IMR-90 (cell line): ENCODE measurements at regions not wholly inside any gene's neighbourhood (a gene's known extent, or its start where the extent isn't known, plus 50 kb on each side); places are given as distances from the start of the nearest gene placed in this dataset.

Source experiments
- ATAC-seq: fragments of 200-7000 bp; cut with Tn5 transposase; 2 replicates; pipeline ENCODE4 v1.9.1; 2020; ENCODE audit warnings: low read depth, mild to moderate bottlenecking, moderate library complexity
- BruUV-seq: library from RNA; stranded (reverse); fragments of 400-500 nt; replicated peaks from 2 replicates; lab custom pipeline; 2021; lab: Mats Ljungman, UMichigan
- CTCF ChIA-PET: fragments of 300-600 bp; formaldehyde crosslinking; extraction: SDS; loops from one replicate; lab custom pipeline; 2021; ENCODE audit warnings: antibody characterized with exemption; lab: Yijun Ruan, JAX
- POLR2A ChIA-PET: fragments of 300-600 bp; sonication (Branson Sonifier 250); formaldehyde crosslinking; loops from one replicate; lab custom pipeline; 2022; ENCODE audit warnings: antibody characterized with exemption; ENCODE audit not compliant: unreplicated experiment; lab: Charles Lee
- DNase-seq: peaks from one replicate; pipeline ENCODE4 v3.0.0; 2013
- H2AFZ ChIP-seq: replicated peaks from 2 replicates; pipeline ENCODE3; 2013; ENCODE audit warnings: low read length, mild to moderate bottlenecking; ENCODE audit not compliant: poor library complexity
- H2AK5ac ChIP-seq: 2 replicates; pipeline ENCODE4 v1.6.1; 2013; ENCODE audit warnings: low read depth, low read length, inconsistent platforms
- H2AK9ac ChIP-seq: replicated peaks from 2 replicates; pipeline ENCODE3; 2013; ENCODE audit warnings: mild to moderate bottlenecking, low read depth, low read length, moderate library complexity; ENCODE audit not compliant: poor library complexity
- H2BK120ac ChIP-seq: 2 replicates; pipeline ENCODE4 v1.6.1; 2013; ENCODE audit warnings: low read depth, low read length, inconsistent platforms
- H2BK15ac ChIP-seq: 3 replicates; pipeline ENCODE4 v1.6.1; 2013; ENCODE audit warnings: low read depth, low read length, inconsistent platforms
- H2BK20ac ChIP-seq: 2 replicates; pipeline ENCODE4 v1.6.1; 2013; ENCODE audit warnings: low read depth, mild to moderate bottlenecking, inconsistent platforms, low read length, moderate library complexity
- H2BK5ac ChIP-seq: 2 replicates; pipeline ENCODE4 v1.6.1; 2013; ENCODE audit warnings: mild to moderate bottlenecking, low read depth, low read length, inconsistent platforms; ENCODE audit not compliant: poor library complexity, severe bottlenecking
- H3K14ac ChIP-seq: replicated peaks from 2 replicates; pipeline ENCODE4 v1.6.1; 2013; ENCODE audit warnings: low read depth, low read length, inconsistent platforms
- H3K18ac ChIP-seq: 2 replicates; pipeline ENCODE4 v1.6.1; 2013; ENCODE audit warnings: low read depth, low read length, control low read depth
- H3K23ac ChIP-seq: 2 replicates; pipeline ENCODE4 v1.6.1; 2013; ENCODE audit warnings: low read depth, low read length, inconsistent platforms
- H3K27ac ChIP-seq: 2 replicates; pipeline ENCODE4 v1.5.1; 2013; ENCODE audit warnings: mild to moderate bottlenecking, control low read depth, low read length; ENCODE audit not compliant: insufficient read depth
- H3K27me3 ChIP-seq: 2 replicates; pipeline ENCODE4 v1.6.1; 2013; ENCODE audit warnings: low read length; ENCODE audit not compliant: control insufficient read depth, insufficient read depth
- H3K36me3 ChIP-seq: 2 replicates; pipeline ENCODE4 v1.6.1; 2013; ENCODE audit warnings: low read length, mixed read lengths; ENCODE audit not compliant: control insufficient read depth, insufficient read depth
- H3K4ac ChIP-seq: 2 replicates; pipeline ENCODE4 v1.6.1; 2013; ENCODE audit warnings: low read depth, low read length, inconsistent platforms
- H3K4me1 ChIP-seq: 2 replicates; pipeline ENCODE4 v1.6.1; 2013; ENCODE audit warnings: low read length, mixed read lengths; ENCODE audit not compliant: control insufficient read depth, insufficient read depth
- H3K4me2 ChIP-seq: 2 replicates; pipeline ENCODE4 v1.6.1; 2013; ENCODE audit warnings: low read depth, mild to moderate bottlenecking, control low read depth, low read length, moderate library complexity
- H3K4me3 ChIP-seq: 2 replicates; pipeline ENCODE4 v1.5.1; 2013; ENCODE audit warnings: low read depth, mild to moderate bottlenecking, control low read depth, low read length, moderate library complexity; ENCODE audit not compliant: insufficient read depth
- H3K56ac ChIP-seq: 2 replicates; pipeline ENCODE4 v1.6.1; 2013; ENCODE audit warnings: low read length, inconsistent platforms; ENCODE audit not compliant: insufficient read depth; ENCODE audit errors: extremely low read depth
- H3K79me1 ChIP-seq, 2 experiments: 2 replicates each; pipeline ENCODE4 v1.6.1; 2013; ENCODE audit warnings: low read length in 2 of 2, inconsistent platforms in 1 of 2, low read depth in 1 of 2
- H3K9ac ChIP-seq: 2 replicates; pipeline ENCODE4 v1.6.1; 2013; ENCODE audit warnings: low read depth, low read length, control low read depth
- H3K9me1 ChIP-seq: 2 replicates; pipeline ENCODE4 v1.6.1; 2013; ENCODE audit warnings: low read length, inconsistent platforms; ENCODE audit not compliant: insufficient read depth
- H3K9me3 ChIP-seq: 2 replicates; pipeline ENCODE4 v1.6.1; 2013; ENCODE audit warnings: low read length; ENCODE audit not compliant: control insufficient read depth, insufficient read depth
- H4K20me1 ChIP-seq: 2 replicates; pipeline ENCODE4 v1.6.1; 2013; ENCODE audit warnings: low read length, inconsistent platforms; ENCODE audit not compliant: insufficient read depth
- H4K5ac ChIP-seq: 2 replicates; pipeline ENCODE4 v1.6.1; 2013; ENCODE audit warnings: mild to moderate bottlenecking, low read depth, low read length, control low read depth
- H4K8ac ChIP-seq, 2 experiments: 2 replicates each; pipeline ENCODE4 v1.6.1; 2013; ENCODE audit warnings: low read depth in 2 of 2, low read length in 2 of 2, control low read depth in 1 of 2, inconsistent platforms in 1 of 2
- H4K91ac ChIP-seq: 2 replicates; pipeline ENCODE4 v1.6.1; 2013; ENCODE audit warnings: low read depth, low read length, inconsistent platforms; ENCODE audit not compliant: insufficient read depth
- MXI1 ChIP-seq: IDR thresholded peaks from 2 replicates; pipeline ENCODE4 v1.6.1; 2012; ENCODE audit warnings: low read depth, mild to moderate bottlenecking, low read length, moderate library complexity, borderline replicate concordance
- RAD21 ChIP-seq: IDR thresholded peaks from 2 replicates; pipeline ENCODE4 v1.6.1; 2012; ENCODE audit warnings: low read length, improper control_type of control experiment
- SMC3 ChIP-seq: fragments of 150-350 bp; IDR thresholded peaks from 2 replicates; pipeline ENCODE4 v1.6.1; 2016; ENCODE audit warnings: low read depth, mild to moderate bottlenecking, antibody characterized with exemption, low read length, moderate library complexity
- WGBS, 2 experiments: methylation state at CpG; one replicate each; pipeline versions ENCODE4 v1.1.5 to v1.1.7; 2013; ENCODE audit warnings: missing lambda C conversion rate in 2 of 2; ENCODE audit not compliant: insufficient read length in 1 of 2; ENCODE audit errors: extremely low coverage in 2 of 2; 5-methylcytosine and 5-hydroxymethylcytosine counted together
- dilution Hi-C: fragments of 300-500 bp; cut with HindIII; formaldehyde crosslinking; loops from one replicate; pipeline ENCODE4 v1.14.3; 2018; ENCODE audit warnings: low sequenced_read_pairs; ENCODE audit not compliant: unreplicated experiment
- in situ Hi-C: fragments of 300-500 bp; cut with MboI; formaldehyde crosslinking; loops from 3 replicates; pipeline ENCODE4 v1.14.3; 2019; ENCODE audit warnings: low sequenced_read_pairs, inconsistent platforms, mixed read lengths
- intact Hi-C: fragments of 100-400 bp; cut with micrococcal nuclease; formaldehyde crosslinking; loops from 2 replicates; pipeline ENCODE4 v1.10.0; 2022
- TF ChIP-seq, protein P1 (sequence below): fragments of 150-350 bp; IDR thresholded peaks from 2 replicates; pipeline ENCODE4 v1.6.1; 2016; ENCODE audit warnings: low read depth, mild to moderate bottlenecking, low read length, moderate library complexity, borderline replicate concordance

DNA sequence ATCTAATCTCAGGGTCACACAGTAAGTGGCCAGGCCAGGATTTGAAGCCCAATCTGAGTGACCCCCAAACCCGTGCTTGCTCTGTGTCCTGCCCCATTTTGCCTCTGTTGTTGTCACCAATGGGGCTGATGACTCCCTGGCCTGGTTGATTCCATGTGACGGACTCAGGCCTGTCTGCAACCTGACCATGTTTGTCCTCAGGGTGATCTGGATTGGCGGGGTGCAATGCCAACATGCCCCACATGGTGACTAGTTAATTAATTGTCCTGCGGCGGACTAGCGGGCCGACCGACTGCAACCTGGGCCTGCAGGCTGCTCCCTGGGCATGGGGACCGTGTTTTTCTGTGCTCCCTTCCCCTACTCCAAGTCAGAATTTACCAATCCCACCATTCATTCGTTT lies 256.3 kb downstream of the MATN1 start:
- Histone ChIP-seq H3K79me1 (no peaks in the 10 kb centered on the region), H3K4me2 (no peak overlapping the region), H3K27ac (no peak overlapping the region), H4K8ac (no peak overlapping the region), H3K4ac (no peak overlapping the region), H3K4me1 (no peaks in the 10 kb centered on the region), H2AK9ac (no peak overlapping the region), H2AK5ac (no peak overlapping the region), H3K18ac (no peak overlapping the region), H4K5ac (no peak overlapping the region), H3K36me3 (no peaks in the 10 kb centered on the region), H2BK15ac (no peak overlapping the region), H2AFZ (no peak overlapping the region), H2BK20ac (no peak overlapping the region), H4K20me1 (no peaks in the 10 kb centered on the region), H3K27me3 (no peaks in the 10 kb centered on the region), H4K91ac (no peak overlapping the region), H2BK5ac (no peak overlapping the region), H3K9me1 (no peaks in the 10 kb centered on the region), H3K4me3 (no peak overlapping the region), H3K9me3 (peaks cover 7% of the 10 kb centered on the region; the same call in 1 of the 2 replicates), H3K23ac (no peak overlapping the region), H3K14ac (no peak overlapping the region), H2BK120ac (no peak overlapping the region), H3K56ac (no peak overlapping the region), H3K9ac (no peak overlapping the region)
- CTCF ChIA-PET, result no interaction called here
- POLR2A ChIA-PET, result no interaction called here
- TF ChIP-seq, protein P1, sequence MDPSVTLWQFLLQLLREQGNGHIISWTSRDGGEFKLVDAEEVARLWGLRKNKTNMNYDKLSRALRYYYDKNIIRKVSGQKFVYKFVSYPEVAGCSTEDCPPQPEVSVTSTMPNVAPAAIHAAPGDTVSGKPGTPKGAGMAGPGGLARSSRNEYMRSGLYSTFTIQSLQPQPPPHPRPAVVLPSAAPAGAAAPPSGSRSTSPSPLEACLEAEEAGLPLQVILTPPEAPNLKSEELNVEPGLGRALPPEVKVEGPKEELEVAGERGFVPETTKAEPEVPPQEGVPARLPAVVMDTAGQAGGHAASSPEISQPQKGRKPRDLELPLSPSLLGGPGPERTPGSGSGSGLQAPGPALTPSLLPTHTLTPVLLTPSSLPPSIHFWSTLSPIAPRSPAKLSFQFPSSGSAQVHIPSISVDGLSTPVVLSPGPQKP, result no peak
- TF ChIP-seq SMC3, result no peak
- TF ChIP-seq RAD21, result no peak
- no peak for TF ChIP-seq MXI1
- ATAC-seq (no peak), DNase-seq (no peak)
- intact Hi-C loops (no loop called here), in situ Hi-C loops (no loop called here), dilution Hi-C loops (no loop called here)
- no TSS peak for BruUV-seq
- WGBS, 2 experiments, result 71% methylated on average over 8 of the region's 10 CpGs; no CpG with 5 or more reads in 1 of the 2 experiments
